ENCODE measurements at regions not wholly inside any gene's neighbourhood (a gene's known extent, or its start where the extent isn't known, plus 50 kb on each side); places are given as distances from the start of the nearest gene placed in this dataset.

GRCh38 chr2:120401275-120402066 is 55.5 kb downstream of the INHBB start:
- H3K4me3 ChIP-seq (ENCODE audit: low read length): no peak overlapping the region
- DNase-seq (ENCODE audit: low read depth, low spot score): no peak

- no peak for DNase-seq (ENCODE audit: low read depth, low spot score)
- H3K4me3 ChIP-seq (ENCODE audit: low read length): no peak overlapping the region
Observed at GRCh38 chr2:120402067-120402433, 56.1 kb downstream of the INHBB start.

GRCh38 chr2:120402508-120402907 is 56.6 kb downstream of the INHBB start:
- H3K4me3 ChIP-seq (ENCODE audit: low read length): no peak overlapping the region
- DNase-seq (ENCODE audit: low read depth, low spot score): no peak

GRCh38 chr2:120403261-120403660 is 57.3 kb downstream of the INHBB start:
- no peak for DNase-seq (ENCODE audit: low read depth, low spot score)
- no peak overlapping the region for H3K4me3 ChIP-seq (ENCODE audit: low read length)

- DNase-seq (ENCODE audit: low read depth, low spot score): no peak
Observed at GRCh38 chr2:120403676-120404075, 57.7 kb downstream of the INHBB start.

GRCh38 chr2:120404274-120404673 is 58.3 kb downstream of the INHBB start:
- no peak for DNase-seq (ENCODE audit: low read depth, low spot score)
- H3K4me3 ChIP-seq (ENCODE audit: low read length): no peak overlapping the region

More at GRCh38 chr2:120403676-120404075, 57.7 kb downstream of the INHBB start:
- no peak overlapping the region for H3K4me3 ChIP-seq (ENCODE audit: low read length)

- no peak overlapping the region for H3K4me3 ChIP-seq (ENCODE audit: low read length)
Observed at GRCh38 chr2:120404941-120405758, 59.2 kb downstream of the INHBB start.

GRCh38 chr2:120405759-120406099 is 59.8 kb downstream of the INHBB start:
- no peak overlapping the region for H3K4me3 ChIP-seq (ENCODE audit: low read length)
- DNase-seq (ENCODE audit: low read depth, low spot score): no peak

More at GRCh38 chr2:120404941-120405758, 59.2 kb downstream of the INHBB start:
- DNase-seq (ENCODE audit: low read depth, low spot score): no peak

- H3K4me3 ChIP-seq (ENCODE audit: low read length): no peak overlapping the region
- no peak for DNase-seq (ENCODE audit: low read depth, low spot score)
Observed at GRCh38 chr2:120406566-120406965, 60.6 kb downstream of the INHBB start.

GRCh38 chr2:120410487-120410886 is 64.6 kb downstream of the INHBB start:
- no peak overlapping the region for H3K4me3 ChIP-seq (ENCODE audit: low read length)
- DNase-seq (ENCODE audit: low read depth, low spot score): no peak

GRCh38 chr2:120415060-120415459 is 69.1 kb downstream of the INHBB start:
- H3K4me3 ChIP-seq (ENCODE audit: low read length): no peak overlapping the region

GRCh38 chr2:120415728-120416509 is 70.0 kb downstream of the INHBB start:
- no peak for DNase-seq (ENCODE audit: low read depth, low spot score)
- no peak overlapping the region for H3K4me3 ChIP-seq (ENCODE audit: low read length)

More at GRCh38 chr2:120415060-120415459, 69.1 kb downstream of the INHBB start:
- DNase-seq (ENCODE audit: low read depth, low spot score): no peak

GRCh38 chr2:120418174-120418787 is 72.3 kb downstream of the INHBB start:
- no peak for DNase-seq (ENCODE audit: low read depth, low spot score)
- no peak overlapping the region for H3K4me3 ChIP-seq (ENCODE audit: low read length)

GRCh38 chr2:120419073-120419472 is 73.1 kb downstream of the INHBB start:
- H3K4me3 ChIP-seq (ENCODE audit: low read length): no peak overlapping the region
- no peak for DNase-seq (ENCODE audit: low read depth, low spot score)

- H3K4me3 ChIP-seq (ENCODE audit: low read length): no peak overlapping the region
- no peak for DNase-seq (ENCODE audit: low read depth, low spot score)
Observed at GRCh38 chr2:120419955-120420354, 74.0 kb downstream of the INHBB start.

GRCh38 chr2:120421126-120421829 is 75.3 kb downstream of the INHBB start:
- no peak overlapping the region for H3K4me3 ChIP-seq (ENCODE audit: low read length)
- no peak for DNase-seq (ENCODE audit: low read depth, low spot score)

- H3K4me3 ChIP-seq (ENCODE audit: low read length): no peak overlapping the region
- no peak for DNase-seq (ENCODE audit: low read depth, low spot score)
Observed at GRCh38 chr2:120421830-120422175, 75.9 kb downstream of the INHBB start.

- H3K4me3 ChIP-seq (ENCODE audit: low read length): no peak overlapping the region
- no peak for DNase-seq (ENCODE audit: low read depth, low spot score)
Observed at GRCh38 chr2:120422465-120423160, 76.7 kb downstream of the INHBB start.
